Duodenal mucosa (tissue), 2 donors: ENCODE measurements at regions not wholly inside any gene's neighbourhood (a gene's known extent, or its start where the extent isn't known, plus 50 kb on each side); places are given as distances from the start of the nearest gene placed in this dataset.

Source experiments
- H3K27ac ChIP-seq: one replicate; pipeline ENCODE4 v1.7.0; 2013; ENCODE audit warnings: low read depth, low read length
- H3K27me3 ChIP-seq, 2 donors: one replicate each; pipeline ENCODE4 v1.7.0; 2013; ENCODE audit warnings: low read length in 2 of 2, control low read depth in 1 of 2; ENCODE audit not compliant: insufficient read depth in 2 of 2, control insufficient read depth in 1 of 2
- H3K36me3 ChIP-seq, 2 donors: one replicate each; pipeline ENCODE4 v1.7.0; 2013; ENCODE audit warnings: low read length in 2 of 2, control low read depth in 1 of 2; ENCODE audit not compliant: insufficient read depth in 2 of 2, control insufficient read depth in 1 of 2
- H3K4me1 ChIP-seq, 2 donors: one replicate each; pipeline ENCODE4 v1.7.0; 2013; ENCODE audit warnings: low read length in 2 of 2, control low read depth in 1 of 2; ENCODE audit not compliant: insufficient read depth in 2 of 2, control insufficient read depth in 1 of 2
- H3K4me3 ChIP-seq, 2 donors: one replicate each; pipeline ENCODE4 v1.7.0; 2013; ENCODE audit warnings: low read length in 2 of 2, low read depth in 1 of 2
- H3K9ac ChIP-seq, 2 donors: one replicate each; pipeline ENCODE4 v1.7.0; 2013; ENCODE audit warnings: low read length in 2 of 2, low read depth in 1 of 2
- H3K9me3 ChIP-seq, 2 donors: one replicate each; pipeline ENCODE4 v1.7.0; 2013; ENCODE audit warnings: low read length in 2 of 2, control low read depth in 1 of 2; ENCODE audit not compliant: control insufficient read depth in 1 of 2

DNA sequence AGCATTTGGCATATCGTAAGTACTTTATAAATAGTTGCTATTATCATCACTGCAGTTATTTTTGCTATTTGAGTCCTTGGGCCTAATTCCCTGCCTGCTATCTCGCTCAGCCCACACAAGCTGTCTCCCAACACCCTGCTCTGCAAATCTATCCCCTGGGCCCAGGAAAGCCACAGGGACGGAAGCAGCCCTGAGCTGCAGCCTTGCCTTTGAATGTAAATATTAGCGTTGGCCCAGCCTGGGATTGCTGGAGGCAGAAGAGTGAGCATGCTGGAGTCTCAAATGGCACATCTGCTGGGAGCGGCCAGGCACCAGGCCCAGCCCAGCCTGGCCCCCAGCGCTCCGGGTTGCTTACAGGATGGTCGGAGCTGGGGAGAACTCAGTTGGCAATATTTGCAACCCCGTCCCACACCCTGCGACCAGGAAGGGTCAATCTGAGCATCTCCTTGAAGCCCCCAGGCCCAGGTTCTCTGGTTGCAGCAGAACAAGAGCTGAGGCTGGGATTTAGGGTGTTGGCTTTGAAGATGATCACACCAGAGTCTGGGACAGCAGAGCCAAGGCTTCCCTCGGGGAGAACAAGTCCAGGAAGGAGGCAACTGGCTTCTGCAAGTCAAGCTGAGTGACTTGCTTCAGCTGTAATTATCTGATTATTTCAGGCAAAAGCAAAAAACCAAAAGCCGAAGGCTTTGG lies 529.6 kb downstream of the SHQ1 start:
- H3K4me1 ChIP-seq, result no peaks in the 10 kb centered on the region
- no peaks in the 10 kb centered on the region for H3K27me3 ChIP-seq
- no peaks in the 10 kb centered on the region for H3K36me3 ChIP-seq
- H3K9me3 ChIP-seq, result no peaks in the 10 kb centered on the region
- H3K9ac ChIP-seq, result no peak overlapping the region
- no peak overlapping the region for H3K27ac ChIP-seq
- no peak overlapping the region for H3K4me3 ChIP-seq

DNA sequence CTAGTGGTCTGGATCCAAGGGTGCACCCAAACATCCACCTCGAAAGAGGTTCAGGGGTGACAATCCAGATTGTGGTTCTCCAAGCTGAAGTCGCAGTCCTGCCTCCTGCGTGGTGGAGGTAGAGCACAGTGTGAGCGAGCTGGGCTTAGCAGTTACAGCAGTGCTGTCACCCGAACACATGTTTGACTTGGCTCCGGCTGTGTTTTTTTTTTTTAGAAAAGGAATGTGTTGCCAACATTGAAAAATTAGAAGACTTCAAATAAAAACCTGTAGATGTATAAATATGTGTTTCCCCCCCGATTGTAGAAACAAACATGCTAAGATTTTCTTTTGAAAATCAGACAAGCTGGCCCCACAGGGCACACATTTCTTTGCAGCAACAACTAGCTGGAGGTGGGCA lies 530.8 kb downstream of the SHQ1 start:
- Histone ChIP-seq H3K27me3 (no peaks in the 10 kb centered on the region), H3K27ac (no peak overlapping the region), H3K4me3 (no peak overlapping the region)

DNA sequence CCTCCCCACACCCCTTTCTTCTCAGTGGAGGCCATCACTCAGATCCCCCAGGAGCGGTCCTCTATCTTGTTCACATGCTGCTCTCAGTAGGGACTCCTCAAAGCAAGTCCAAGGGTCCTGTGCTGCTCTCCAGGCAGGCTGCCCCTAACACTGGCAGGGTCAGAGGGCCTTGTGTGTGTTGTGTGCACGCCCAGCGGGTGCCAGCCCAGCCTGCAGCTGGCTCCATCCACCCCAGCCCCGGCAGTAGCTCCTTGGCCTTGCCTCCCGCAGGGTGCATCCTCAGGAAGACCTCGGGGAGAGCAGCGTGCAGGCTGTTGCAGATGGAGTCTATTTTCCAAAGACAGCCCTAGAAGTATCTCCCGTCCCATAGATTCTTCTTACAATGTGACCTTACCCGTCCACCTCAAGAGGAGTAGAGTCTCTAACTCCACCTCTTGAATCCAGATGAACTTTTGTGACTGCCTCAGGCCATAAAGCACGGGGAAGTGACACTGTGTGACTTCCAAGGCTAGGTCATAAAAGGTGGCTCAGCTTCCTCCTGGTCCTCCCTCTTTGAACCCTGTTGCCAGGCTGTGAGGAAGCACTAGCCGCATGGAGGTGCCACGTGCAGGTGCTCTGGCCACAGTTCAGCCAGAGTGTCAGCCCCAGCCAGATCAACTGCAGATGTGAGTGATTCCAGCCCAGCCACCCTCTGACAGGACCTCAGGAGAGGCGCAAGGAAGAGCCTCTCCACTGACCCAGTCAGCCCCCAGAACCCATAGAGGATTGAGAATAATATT lies 531.6 kb downstream of the SHQ1 start:
- Histone ChIP-seq H3K9ac (no peak overlapping the region), H3K36me3 (no peaks in the 10 kb centered on the region), H3K4me3 (no peak overlapping the region), H3K9me3 (no peaks in the 10 kb centered on the region), H3K4me1 (no peaks in the 10 kb centered on the region), H3K27ac (no peak overlapping the region), H3K27me3 (no peaks in the 10 kb centered on the region)

More for the DNA sequence above, 530.8 kb downstream of the SHQ1 start:
- H3K9me3 ChIP-seq, result no peaks in the 10 kb centered on the region
- no peaks in the 10 kb centered on the region for H3K4me1 ChIP-seq
- H3K9ac ChIP-seq, result no peak overlapping the region
- H3K36me3 ChIP-seq, result no peaks in the 10 kb centered on the region

DNA sequence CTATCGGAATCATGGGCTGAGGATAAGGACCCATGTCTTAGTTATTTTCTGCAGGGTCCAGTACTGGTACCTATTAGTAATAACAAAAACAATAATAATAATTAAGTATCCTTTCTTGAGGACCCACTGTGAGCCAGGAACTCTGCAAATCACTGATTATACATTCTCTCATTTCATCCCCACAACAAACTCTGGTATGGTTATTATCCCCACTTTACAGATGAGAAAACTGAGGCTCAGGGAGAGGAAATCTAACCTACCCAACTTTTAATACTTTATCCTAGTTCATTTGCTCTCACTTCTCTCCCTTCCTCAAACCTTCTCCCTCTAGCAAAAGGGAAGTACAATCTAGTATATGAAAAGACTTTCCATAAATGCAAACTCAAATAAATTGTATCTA lies 528.4 kb upstream of the PROK2 start:
- H3K4me1 ChIP-seq, result peaks cover 7 to 11% of the 10 kb centered on the region in 2 donors
- no peak overlapping the region for H3K4me3 ChIP-seq
- H3K27ac ChIP-seq, result no peak overlapping the region
- H3K36me3 ChIP-seq, result no peaks in the 10 kb centered on the region
- no peak overlapping the region for H3K9ac ChIP-seq
- H3K27me3 ChIP-seq, result no peaks in the 10 kb centered on the region
- no peaks in the 10 kb centered on the region for H3K9me3 ChIP-seq

DNA sequence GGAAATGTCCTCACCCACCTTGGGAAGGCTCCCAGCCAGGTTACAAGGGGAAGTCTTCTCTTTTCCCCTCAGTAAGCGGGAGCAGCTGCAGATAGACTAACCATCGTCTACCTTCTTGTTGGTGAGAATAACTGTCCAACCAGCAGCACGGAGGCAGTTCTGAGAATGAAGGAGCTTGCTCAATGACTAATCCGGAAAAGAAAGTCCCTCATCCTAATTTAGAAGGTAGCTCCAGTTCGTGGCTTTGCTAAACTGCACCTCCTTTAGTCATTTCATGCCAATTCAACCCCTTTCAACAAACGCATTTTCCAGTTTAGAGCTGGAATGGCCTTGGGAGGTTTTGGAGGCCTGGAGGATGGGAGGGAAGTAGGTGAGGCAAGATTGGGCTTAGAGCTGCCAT lies 527.4 kb upstream of the PROK2 start:
- no peaks in the 10 kb centered on the region for H3K9me3 ChIP-seq
- H3K36me3 ChIP-seq, result no peaks in the 10 kb centered on the region
- no peak overlapping the region for H3K9ac ChIP-seq
- H3K27ac ChIP-seq, result no peak overlapping the region
- H3K4me1 ChIP-seq, result peaks cover 7 to 11% of the 10 kb centered on the region in 2 donors
- H3K4me3 ChIP-seq, result no peak overlapping the region
- no peaks in the 10 kb centered on the region for H3K27me3 ChIP-seq

GRCh38 chr3:72311425-72311824 lies 526.5 kb upstream of the PROK2 start:
- no peaks in the 10 kb centered on the region for H3K36me3 ChIP-seq
- no peaks in the 10 kb centered on the region for H3K27me3 ChIP-seq
- no peaks in the 10 kb centered on the region for H3K9me3 ChIP-seq
- no peak overlapping the region for H3K9ac ChIP-seq
- peaks cover 7 to 11% of the 10 kb centered on the region in 2 donors for H3K4me1 ChIP-seq
- no peak overlapping the region for H3K27ac ChIP-seq
- H3K4me3 ChIP-seq, result no peak overlapping the region

- no peaks in the 10 kb centered on the region for H3K36me3 ChIP-seq
- H3K9ac ChIP-seq, result no peak overlapping the region
- no peaks in the 10 kb centered on the region for H3K27me3 ChIP-seq
- peak overlapping the region; percentile 21 to 49 for H3K4me3 ChIP-seq
- peaks cover 7 to 11% of the 10 kb centered on the region in 2 donors for H3K4me1 ChIP-seq
- H3K9me3 ChIP-seq, result no peaks in the 10 kb centered on the region
- no peak overlapping the region for H3K27ac ChIP-seq
These were observed 525.8 kb upstream of the PROK2 start for GRCh38 chr3:72310419-72311380.

GRCh38 chr3:72309661-72310418 lies 524.9 kb upstream of the PROK2 start:
- no peaks in the 10 kb centered on the region for H3K9me3 ChIP-seq
- peak overlapping the region in 1 of 2 donors; percentile 49 for H3K4me3 ChIP-seq
- no peak overlapping the region for H3K27ac ChIP-seq
- H3K4me1 ChIP-seq, result peaks cover 7 to 11% of the 10 kb centered on the region in 2 donors
- H3K27me3 ChIP-seq, result no peaks in the 10 kb centered on the region
- H3K9ac ChIP-seq, result no peak overlapping the region
- H3K36me3 ChIP-seq, result no peaks in the 10 kb centered on the region

GRCh38 chr3:72308641-72309040 lies 523.7 kb upstream of the PROK2 start:
- H3K36me3 ChIP-seq, result no peaks in the 10 kb centered on the region
- H3K4me3 ChIP-seq, result no peak overlapping the region
- H3K4me1 ChIP-seq, result peaks cover 7 to 11% of the 10 kb centered on the region in 2 donors
- no peaks in the 10 kb centered on the region for H3K9me3 ChIP-seq
- no peaks in the 10 kb centered on the region for H3K27me3 ChIP-seq
- no peak overlapping the region for H3K9ac ChIP-seq
- H3K27ac ChIP-seq, result no peak overlapping the region
